ENCODE measurements at regions not wholly inside any gene's neighbourhood (a gene's known extent, or its start where the extent isn't known, plus 50 kb on each side); places are given as distances from the start of the nearest gene placed in this dataset.

- Mint-ChIP-seq H3K36me3 (ENCODE audit: low read depth) (no peaks in the 10 kb centered on the region), H3K4me1 (no peaks in the 10 kb centered on the region; the same call in 1 of the 3 replicates), H3K27me3 (ENCODE audit: insufficient read depth, low read depth, poor library complexity) (peaks cover 2% of the 10 kb centered on the region), H3K9me3 (no peaks in the 10 kb centered on the region), H3K27ac (no peak overlapping the region; the same call in 1 of the 2 replicates), H3K4me3 (no peak overlapping the region)
- Histone ChIP-seq H3K27me3 (ENCODE audit: insufficient read depth) (no peaks in the 10 kb centered on the region), H3K36me3 (ENCODE audit: insufficient read depth) (no peaks in the 10 kb centered on the region), H3K27ac (ENCODE audit: low read depth) (no peak overlapping the region), H3K4me2 (no peak overlapping the region), H3K9me2 (ENCODE audit: insufficient read depth) (no peaks in the 10 kb centered on the region), H3K79me2 (replicated peaks; ENCODE audit: insufficient read depth) (no peaks in the 10 kb centered on the region), H3F3A (replicated peaks; ENCODE audit: low read depth) (no peaks in the 10 kb centered on the region), H2AFZ (no peak overlapping the region), H3K4me1 (ENCODE audit: insufficient read depth) (no peaks in the 10 kb centered on the region), H4K20me1 (replicated peaks; ENCODE audit: insufficient read depth) (no peaks in the 10 kb centered on the region), H3K4me3 (no peak overlapping the region)
- no peak for TF ChIP-seq JUNB (IDR thresholded peaks at IDR 0.05; ENCODE audit: unreplicated experiment)
- TF ChIP-seq REST (IDR thresholded peaks at IDR 0.05; ENCODE audit: unreplicated experiment) = no peak
- no peak for TF ChIP-seq ZNF462 (CRISPR knock-in tag; IDR thresholded peaks at IDR 0.05)
- no peak for TF ChIP-seq CREB1 (CRISPR knock-in tag; IDR thresholded peaks at IDR 0.05; ENCODE audit: low read depth)
- TF ChIP-seq EZH2 (IDR thresholded peaks at IDR 0.05; ENCODE audit: low read depth, unreplicated experiment) = no peak
- no peak for TF ChIP-seq ZNF331 (CRISPR knock-in tag; IDR thresholded peaks at IDR 0.05; ENCODE audit: low read depth)
- TF ChIP-seq, protein P1, sequence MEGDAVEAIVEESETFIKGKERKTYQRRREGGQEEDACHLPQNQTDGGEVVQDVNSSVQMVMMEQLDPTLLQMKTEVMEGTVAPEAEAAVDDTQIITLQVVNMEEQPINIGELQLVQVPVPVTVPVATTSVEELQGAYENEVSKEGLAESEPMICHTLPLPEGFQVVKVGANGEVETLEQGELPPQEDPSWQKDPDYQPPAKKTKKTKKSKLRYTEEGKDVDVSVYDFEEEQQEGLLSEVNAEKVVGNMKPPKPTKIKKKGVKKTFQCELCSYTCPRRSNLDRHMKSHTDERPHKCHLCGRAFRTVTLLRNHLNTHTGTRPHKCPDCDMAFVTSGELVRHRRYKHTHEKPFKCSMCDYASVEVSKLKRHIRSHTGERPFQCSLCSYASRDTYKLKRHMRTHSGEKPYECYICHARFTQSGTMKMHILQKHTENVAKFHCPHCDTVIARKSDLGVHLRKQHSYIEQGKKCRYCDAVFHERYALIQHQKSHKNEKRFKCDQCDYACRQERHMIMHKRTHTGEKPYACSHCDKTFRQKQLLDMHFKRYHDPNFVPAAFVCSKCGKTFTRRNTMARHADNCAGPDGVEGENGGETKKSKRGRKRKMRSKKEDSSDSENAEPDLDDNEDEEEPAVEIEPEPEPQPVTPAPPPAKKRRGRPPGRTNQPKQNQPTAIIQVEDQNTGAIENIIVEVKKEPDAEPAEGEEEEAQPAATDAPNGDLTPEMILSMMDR (conservative IDR thresholded peaks at IDR 0.05; ENCODE audit: low read depth in 2 of 2) = no peak
- no peak for TF ChIP-seq ZNF114 (CRISPR knock-in tag; IDR thresholded peaks at IDR 0.05)
- no peak for TF ChIP-seq ETS1 (IDR thresholded peaks at IDR 0.05)
- DNase-seq (ENCODE audit: low spot score) = no peak
- no peak for ATAC-seq
Measured at GRCh38 chr15:81835731-81836130, 210.1 kb downstream of the MEX3B start.

Data from GM23338 (cell line).